ENCODE measurements at regions not wholly inside any gene's neighbourhood (a gene's known extent, or its start where the extent isn't known, plus 50 kb on each side); places are given as distances from the start of the nearest gene placed in this dataset.

DNA sequence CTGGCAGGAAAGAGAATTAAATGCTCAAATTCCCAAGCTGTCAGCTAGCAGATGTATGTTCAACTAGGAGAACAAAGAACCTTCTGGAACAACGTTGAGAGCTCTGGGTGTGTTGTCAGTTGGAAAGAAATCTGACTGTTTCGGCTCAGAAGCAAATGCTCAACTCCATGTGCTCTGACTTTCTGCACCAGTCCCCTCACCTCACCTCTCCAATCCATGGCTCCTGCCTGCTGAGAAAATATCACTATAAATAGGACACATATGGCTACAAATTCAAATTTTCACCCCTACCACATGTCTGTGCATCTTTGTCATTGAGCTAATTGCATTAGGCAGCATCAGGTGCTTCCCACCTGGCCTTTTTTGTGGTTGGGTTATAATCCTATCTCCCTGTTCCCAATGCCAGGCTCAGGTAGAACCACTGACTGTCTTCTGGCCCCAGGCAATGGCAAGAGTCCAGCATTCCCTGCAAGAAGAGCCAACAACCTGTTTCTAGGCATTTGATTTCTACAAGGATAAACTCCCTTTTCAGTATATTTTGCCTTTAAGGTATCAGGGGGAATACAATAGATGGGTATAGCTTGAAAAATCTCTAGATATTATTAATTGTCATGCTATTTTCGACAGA lies 142.6 kb upstream of the LSM8 start:
- H3K27me3 Mint-ChIP-seq (ENCODE audit: low read depth): peaks cover 26% of the 10 kb centered on the region
- H3K4me1 Mint-ChIP-seq (ENCODE audit: low read depth): no peaks in the 10 kb centered on the region
- no peaks in the 10 kb centered on the region for H3K9me3 Mint-ChIP-seq (ENCODE audit: low read depth)
- DNase-seq (ENCODE audit: low spot score): no peak
- H3K27ac Mint-ChIP-seq (ENCODE audit: unreplicated experiment): no peak overlapping the region
- H3K4me3 Mint-ChIP-seq (ENCODE audit: unreplicated experiment): no peak overlapping the region
- no peaks in the 10 kb centered on the region for H3K36me3 Mint-ChIP-seq (ENCODE audit: low read depth)
- TF ChIP-seq, protein P1, sequence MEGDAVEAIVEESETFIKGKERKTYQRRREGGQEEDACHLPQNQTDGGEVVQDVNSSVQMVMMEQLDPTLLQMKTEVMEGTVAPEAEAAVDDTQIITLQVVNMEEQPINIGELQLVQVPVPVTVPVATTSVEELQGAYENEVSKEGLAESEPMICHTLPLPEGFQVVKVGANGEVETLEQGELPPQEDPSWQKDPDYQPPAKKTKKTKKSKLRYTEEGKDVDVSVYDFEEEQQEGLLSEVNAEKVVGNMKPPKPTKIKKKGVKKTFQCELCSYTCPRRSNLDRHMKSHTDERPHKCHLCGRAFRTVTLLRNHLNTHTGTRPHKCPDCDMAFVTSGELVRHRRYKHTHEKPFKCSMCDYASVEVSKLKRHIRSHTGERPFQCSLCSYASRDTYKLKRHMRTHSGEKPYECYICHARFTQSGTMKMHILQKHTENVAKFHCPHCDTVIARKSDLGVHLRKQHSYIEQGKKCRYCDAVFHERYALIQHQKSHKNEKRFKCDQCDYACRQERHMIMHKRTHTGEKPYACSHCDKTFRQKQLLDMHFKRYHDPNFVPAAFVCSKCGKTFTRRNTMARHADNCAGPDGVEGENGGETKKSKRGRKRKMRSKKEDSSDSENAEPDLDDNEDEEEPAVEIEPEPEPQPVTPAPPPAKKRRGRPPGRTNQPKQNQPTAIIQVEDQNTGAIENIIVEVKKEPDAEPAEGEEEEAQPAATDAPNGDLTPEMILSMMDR (IDR thresholded peaks at IDR 0.05): no peak

- H3K27ac Mint-ChIP-seq (ENCODE audit: unreplicated experiment): no peak overlapping the region
- H3K4me1 Mint-ChIP-seq (ENCODE audit: low read depth): no peaks in the 10 kb centered on the region
- no peaks in the 10 kb centered on the region for H3K9me3 Mint-ChIP-seq (ENCODE audit: low read depth)
- H3K36me3 Mint-ChIP-seq (ENCODE audit: low read depth): no peaks in the 10 kb centered on the region
- no peak for DNase-seq (ENCODE audit: low spot score)
- H3K4me3 Mint-ChIP-seq (ENCODE audit: unreplicated experiment): no peak overlapping the region
- TF ChIP-seq, protein P1 (IDR thresholded peaks at IDR 0.05): no peak
- H3K27me3 Mint-ChIP-seq (ENCODE audit: low read depth): peaks cover 8% of the 10 kb centered on the region
Observed at GRCh38 chr7:118045629-118046028, 138.3 kb upstream of the LSM8 start.

GRCh38 chr7:118046086-118046485 lies 137.9 kb upstream of the LSM8 start:
- Mint-ChIP-seq H3K27ac (ENCODE audit: unreplicated experiment) (no peak overlapping the region), H3K36me3 (ENCODE audit: low read depth) (no peaks in the 10 kb centered on the region), H3K27me3 (ENCODE audit: low read depth) (peaks cover 8% of the 10 kb centered on the region), H3K9me3 (ENCODE audit: low read depth) (no peaks in the 10 kb centered on the region), H3K4me1 (ENCODE audit: low read depth) (no peaks in the 10 kb centered on the region), H3K4me3 (ENCODE audit: unreplicated experiment) (no peak overlapping the region)
- no peak for DNase-seq (ENCODE audit: low spot score)
- TF ChIP-seq, protein P1 (IDR thresholded peaks at IDR 0.05): no peak

GRCh38 chr7:118046801-118047200 lies 137.2 kb upstream of the LSM8 start:
- DNase-seq (ENCODE audit: low spot score): no peak
- H3K4me3 Mint-ChIP-seq (ENCODE audit: unreplicated experiment): no peak overlapping the region
- no peaks in the 10 kb centered on the region for H3K9me3 Mint-ChIP-seq (ENCODE audit: low read depth)
- no peak overlapping the region for H3K27ac Mint-ChIP-seq (ENCODE audit: unreplicated experiment)
- no peaks in the 10 kb centered on the region for H3K4me1 Mint-ChIP-seq (ENCODE audit: low read depth)
- TF ChIP-seq, protein P1 (IDR thresholded peaks at IDR 0.05): no peak
- H3K36me3 Mint-ChIP-seq (ENCODE audit: low read depth): no peaks in the 10 kb centered on the region
- peaks cover 8% of the 10 kb centered on the region for H3K27me3 Mint-ChIP-seq (ENCODE audit: low read depth)

DNA sequence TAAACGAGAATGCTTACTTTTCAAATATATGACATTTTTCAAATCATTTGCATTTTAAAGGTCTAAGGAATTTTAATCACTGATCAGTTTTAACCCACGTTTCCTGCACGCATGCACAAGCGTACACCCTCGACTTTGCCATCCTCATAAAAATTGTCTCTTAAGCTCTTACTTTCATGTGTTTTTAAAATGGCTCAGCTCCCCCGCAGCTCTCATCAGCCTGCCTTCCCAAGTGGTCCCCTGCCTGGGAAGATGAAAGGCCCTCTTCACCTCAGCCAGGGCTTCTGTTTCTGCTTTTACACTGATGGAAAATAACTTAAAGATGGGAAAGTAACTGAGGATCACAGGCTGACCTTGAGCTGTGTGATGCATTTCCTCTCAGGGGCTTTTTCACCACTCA lies 131.6 kb upstream of the LSM8 start:
- TF ChIP-seq, protein P1 (IDR thresholded peaks at IDR 0.05): no peak
- H3K4me3 Mint-ChIP-seq (ENCODE audit: unreplicated experiment): no peak overlapping the region

More for the DNA sequence above, 131.6 kb upstream of the LSM8 start:
- H3K36me3 Mint-ChIP-seq (ENCODE audit: low read depth): no peaks in the 10 kb centered on the region
- H3K27me3 Mint-ChIP-seq (ENCODE audit: low read depth): no peaks in the 10 kb centered on the region
- H3K9me3 Mint-ChIP-seq (ENCODE audit: low read depth): peaks cover 3% of the 10 kb centered on the region
- DNase-seq (ENCODE audit: low spot score): no peak
- peaks cover 7% of the 10 kb centered on the region for H3K4me1 Mint-ChIP-seq (ENCODE audit: low read depth)
- no peak overlapping the region for H3K27ac Mint-ChIP-seq (ENCODE audit: unreplicated experiment)

All from chondrocyte (in vitro differentiated cells).